GM19328 (cell line): ENCODE measurements at regions not wholly inside any gene's neighbourhood (a gene's known extent, or its start where the extent isn't known, plus 50 kb on each side); places are given as distances from the start of the nearest gene placed in this dataset.
"Not testable (repeated sequence)": the region's sequence is repeated elsewhere in the genome, so short reads cannot be mapped to it uniquely, and the experiment has no call there.

Experiments used
- ATAC-seq: cut with Tn5 transposase; IDR thresholded peaks from one replicate; pipeline ENCODE4 v1.9.1; 2021; ENCODE audit warnings: mild to moderate bottlenecking, moderate library complexity; ENCODE audit not compliant: unreplicated experiment

GRCh38 chr5:154626876-154627557, 128.2 kb upstream of the LARP1 start:
- ATAC-seq = no peak

GRCh38 chr5:154625031-154625430, 130.1 kb upstream of the LARP1 start:
- ATAC-seq = no peak

GRCh38 chr5:154624341-154624740, 130.8 kb upstream of the LARP1 start:
- no peak for ATAC-seq

- no peak for ATAC-seq
These were observed 134.8 kb upstream of the LARP1 start for GRCh38 chr5:154620411-154620810.

GRCh38 chr5:154618696-154619095, 136.5 kb upstream of the LARP1 start:
- no peak for ATAC-seq

- no peak for ATAC-seq
These were observed 136.6 kb upstream of the HAND1 start for GRCh38 chr5:154614595-154614994.

- no peak for ATAC-seq
These were observed 136.1 kb upstream of the HAND1 start for GRCh38 chr5:154614125-154614524.

GRCh38 chr5:154612666-154613065, 134.6 kb upstream of the HAND1 start:
- no peak for ATAC-seq

- ATAC-seq = no peak
These were observed 133.3 kb upstream of the HAND1 start for GRCh38 chr5:154611341-154611767.

- peak; percentile 80 for ATAC-seq
These were observed 132.5 kb upstream of the HAND1 start for GRCh38 chr5:154610321-154611154.

GRCh38 chr5:154609251-154609650, 131.2 kb upstream of the HAND1 start:
- ATAC-seq = no peak

- no peak for ATAC-seq
These were observed 130.5 kb upstream of the HAND1 start for GRCh38 chr5:154608531-154609011.

- ATAC-seq = no peak
These were observed 129.7 kb upstream of the HAND1 start for GRCh38 chr5:154607746-154608145.

- ATAC-seq = no peak
These were observed 128.2 kb upstream of the HAND1 start for GRCh38 chr5:154606246-154606645.

- no peak for ATAC-seq
These were observed 126.1 kb upstream of the HAND1 start for GRCh38 chr5:154603953-154604679.

GRCh38 chr5:154603485-154603884, 125.5 kb upstream of the HAND1 start:
- no peak for ATAC-seq

GRCh38 chr5:154603011-154603410, 125.0 kb upstream of the HAND1 start:
- ATAC-seq = no peak

GRCh38 chr5:154601014-154601413, 123.0 kb upstream of the HAND1 start:
- no peak for ATAC-seq

GRCh38 chr5:154598021-154598420, 120.0 kb upstream of the HAND1 start:
- no peak for ATAC-seq

GRCh38 chr5:154596844-154597243, 118.8 kb upstream of the HAND1 start:
- ATAC-seq = not testable (repeated sequence)

- no peak for ATAC-seq
These were observed 117.6 kb upstream of the HAND1 start for GRCh38 chr5:154595662-154596061.
